ENCODE measurements at regions not wholly inside any gene's neighbourhood (a gene's known extent, or its start where the extent isn't known, plus 50 kb on each side); places are given as distances from the start of the nearest gene placed in this dataset.
"Not testable (repeated sequence)": the region's sequence is repeated elsewhere in the genome, so short reads cannot be mapped to it uniquely, and the experiment has no call there.

- Mint-ChIP-seq H3K4me1 (peaks cover 50% of the 10 kb centered on the region), H3K27me3 (no peaks in the 10 kb centered on the region), H3K9me3 (no peaks in the 10 kb centered on the region), H3K27ac (peak overlapping the region; percentile 93), H3K4me3 (peak overlapping the region; percentile 95), H3K36me3 (ENCODE audit: low read depth) (peaks cover 39% of the 10 kb centered on the region)
- DNase-seq (no peak), ATAC-seq (ENCODE audit: low read depth) (no peak)
- ChIA-PET CTCF (interaction anchor here (0.9 kb wide), 1 partner anchor 114 kb away, joined by 4 read pairs; no protein-coding TSS in a partner anchor), POLR2A (interaction anchor here (0.6 to 5.1 kb wide), 12 partner anchors 29 to 155 kb away, joined by 3 to 117 read pairs (median 5); no protein-coding TSS in a partner anchor)
- intact Hi-C loops (cut with micrococcal nuclease), result no loop called here
- TF ChIP-seq CTCF (IDR thresholded peaks at IDR 0.05), result no peak
Measured at GRCh38 chr14:105745433-105746123, 219.2 kb downstream of the TMEM121 start.

- Mint-ChIP-seq H3K36me3 (ENCODE audit: low read depth) (peaks cover 39% of the 10 kb centered on the region), H3K4me1 (peaks cover 50% of the 10 kb centered on the region), H3K4me3 (peak overlapping the region; percentile 95), H3K27ac (peak overlapping the region; percentile 93), H3K27me3 (no peaks in the 10 kb centered on the region), H3K9me3 (no peaks in the 10 kb centered on the region)
- DNase-seq (no peak), ATAC-seq (ENCODE audit: low read depth) (no peak)
- ChIA-PET CTCF (interaction anchor here (0.9 kb wide), 1 partner anchor 114 kb away, joined by 4 read pairs; no protein-coding TSS in a partner anchor), POLR2A (interaction anchor here (0.6 to 5.1 kb wide), 11 partner anchors 28 to 154 kb away, joined by 3 to 117 read pairs (median 6); no protein-coding TSS in a partner anchor)
- intact Hi-C loops (cut with micrococcal nuclease), result no loop called here
- no peak for TF ChIP-seq CTCF (IDR thresholded peaks at IDR 0.05)
Measured at GRCh38 chr14:105746124-105746514, 219.7 kb downstream of the TMEM121 start.

- Mint-ChIP-seq H3K4me1 (peaks cover 45% of the 10 kb centered on the region), H3K4me3 (peak overlapping the region; percentile 95), H3K36me3 (ENCODE audit: low read depth) (peaks cover 34% of the 10 kb centered on the region), H3K27ac (peak overlapping the region; percentile 93)
- ATAC-seq (ENCODE audit: low read depth); DNase-seq; H3K27me3 Mint-ChIP-seq; H3K9me3 Mint-ChIP-seq; intact Hi-C loops (cut with micrococcal nuclease); CTCF ChIA-PET: not testable (repeated sequence)
- POLR2A ChIA-PET, result interaction anchor here (0.7 to 5.1 kb wide), 12 partner anchors 27 to 112 kb away, joined by 3 to 117 read pairs (median 5); no protein-coding TSS in a partner anchor
Measured at GRCh38 chr14:105746800-105747502, 220.6 kb downstream of the TMEM121 start.

GRCh38 chr14:105747503-105748203 is 221.3 kb downstream of the TMEM121 start:
- H3K27me3 Mint-ChIP-seq; H3K9me3 Mint-ChIP-seq; intact Hi-C loops (cut with micrococcal nuclease); CTCF ChIA-PET; DNase-seq: not testable (repeated sequence)
- peak overlapping the region; percentile 95 for H3K4me3 Mint-ChIP-seq
- peak overlapping the region; percentile 93 for H3K27ac Mint-ChIP-seq
- POLR2A ChIA-PET, result interaction anchor here (1.0 to 5.1 kb wide), 10 partner anchors 26 to 112 kb away, joined by 3 to 117 read pairs (median 4); no protein-coding TSS in a partner anchor
- peaks cover 39% of the 10 kb centered on the region for H3K4me1 Mint-ChIP-seq
- H3K36me3 Mint-ChIP-seq (ENCODE audit: low read depth), result peaks cover 27% of the 10 kb centered on the region
- ATAC-seq (ENCODE audit: low read depth), result peak; percentile 78

GRCh38 chr14:105748204-105748578 is 221.8 kb downstream of the TMEM121 start:
- ChIA-PET CTCF (no interaction called here), POLR2A (interaction anchor here (1.0 to 5.1 kb wide), 9 partner anchors 25 to 111 kb away, joined by 3 to 117 read pairs (median 4); no protein-coding TSS in a partner anchor)
- Mint-ChIP-seq H3K36me3 (ENCODE audit: low read depth) (peaks cover 25% of the 10 kb centered on the region), H3K4me3 (peak overlapping the region; percentile 95), H3K27ac (peak overlapping the region; percentile 93), H3K9me3 (no peaks in the 10 kb centered on the region), H3K27me3 (no peaks in the 10 kb centered on the region), H3K4me1 (peaks cover 38% of the 10 kb centered on the region)
- peak; percentile 70 for ATAC-seq (ENCODE audit: low read depth)
- intact Hi-C loops (cut with micrococcal nuclease), result no loop called here
- no peak for DNase-seq
- TF ChIP-seq CTCF (IDR thresholded peaks at IDR 0.05), result no peak

GRCh38 chr14:105748710-105749109 is 222.3 kb downstream of the TMEM121 start:
- DNase-seq; ATAC-seq (ENCODE audit: low read depth); CTCF ChIA-PET; intact Hi-C loops (cut with micrococcal nuclease); H3K27me3 Mint-ChIP-seq; H3K9me3 Mint-ChIP-seq: not testable (repeated sequence)
- POLR2A ChIA-PET, result interaction anchor here (1.0 to 5.1 kb wide), 7 partner anchors 24 to 111 kb away, joined by 3 to 117 read pairs (median 4); no protein-coding TSS in a partner anchor
- peaks cover 25% of the 10 kb centered on the region for H3K36me3 Mint-ChIP-seq (ENCODE audit: low read depth)
- H3K4me1 Mint-ChIP-seq, result peaks cover 38% of the 10 kb centered on the region
- peak overlapping the region; percentile 95 for H3K4me3 Mint-ChIP-seq
- H3K27ac Mint-ChIP-seq, result peak overlapping the region; percentile 93

GRCh38 chr14:105749870-105750541 is 223.6 kb downstream of the TMEM121 start:
- peaks cover 39% of the 10 kb centered on the region for H3K4me1 Mint-ChIP-seq
- POLR2A ChIA-PET; H3K27ac Mint-ChIP-seq; H3K27me3 Mint-ChIP-seq; intact Hi-C loops (cut with micrococcal nuclease); DNase-seq; CTCF ChIA-PET; H3K4me3 Mint-ChIP-seq; ATAC-seq (ENCODE audit: low read depth); H3K9me3 Mint-ChIP-seq: not testable (repeated sequence)
- peaks cover 25% of the 10 kb centered on the region for H3K36me3 Mint-ChIP-seq (ENCODE audit: low read depth)

- H3K4me3 Mint-ChIP-seq; DNase-seq; intact Hi-C loops (cut with micrococcal nuclease); ATAC-seq (ENCODE audit: low read depth); H3K27me3 Mint-ChIP-seq; H3K9me3 Mint-ChIP-seq; POLR2A ChIA-PET; H3K27ac Mint-ChIP-seq; CTCF ChIA-PET: not testable (repeated sequence)
- Mint-ChIP-seq H3K36me3 (ENCODE audit: low read depth) (peaks cover 16% of the 10 kb centered on the region), H3K4me1 (peaks cover 35% of the 10 kb centered on the region)
Measured at GRCh38 chr14:105751291-105751751, 224.9 kb downstream of the TMEM121 start.
